Brain microvascular endothelial cell (primary cell): ENCODE measurements at regions not wholly inside any gene's neighbourhood (a gene's known extent, or its start where the extent isn't known, plus 50 kb on each side); places are given as distances from the start of the nearest gene placed in this dataset.

Experiments
- DNase-seq: peaks from one replicate; pipeline ENCODE4 v3.0.0-alpha.2; 2020
- H3K27ac ChIP-seq: fragments of 250-450 bp; sonication (Bioruptor Pico); 2 replicates; pipeline ENCODE4 v1.5.1; 2020; ENCODE audit warnings: mild to moderate bottlenecking, moderate library complexity
- H3K27me3 ChIP-seq: fragments of 250-450 bp; sonication (Bioruptor Pico); replicated peaks from 2 replicates; pipeline ENCODE4 v1.5.1; 2020; ENCODE audit warnings: mild to moderate bottlenecking
- H3K36me3 ChIP-seq: fragments of 250-450 bp; sonication (Bioruptor Pico); replicated peaks from 2 replicates; pipeline ENCODE4 v1.5.1; 2020; ENCODE audit warnings: mild to moderate bottlenecking
- H3K4me3 ChIP-seq: 2 replicates; pipeline ENCODE4 v1.5.1; 2011; ENCODE audit warnings: low read depth, mild to moderate bottlenecking, control low read depth, low read length, moderate library complexity
- in situ Hi-C: cut with HindIII; loops from 2 replicates; pipeline ENCODE4 v1.10.0; 2017; ENCODE audit warnings: low sequenced_read_pairs, low pct_ligation_motif_present
- TF ChIP-seq, protein P1 (sequence below): IDR thresholded peaks from 2 replicates; pipeline ENCODE4 v1.5.1; 2011; ENCODE audit warnings: low read depth, mild to moderate bottlenecking, moderate library complexity, low read length, control low read depth, inconsistent platforms; ENCODE audit errors: missing control alignments

DNA sequence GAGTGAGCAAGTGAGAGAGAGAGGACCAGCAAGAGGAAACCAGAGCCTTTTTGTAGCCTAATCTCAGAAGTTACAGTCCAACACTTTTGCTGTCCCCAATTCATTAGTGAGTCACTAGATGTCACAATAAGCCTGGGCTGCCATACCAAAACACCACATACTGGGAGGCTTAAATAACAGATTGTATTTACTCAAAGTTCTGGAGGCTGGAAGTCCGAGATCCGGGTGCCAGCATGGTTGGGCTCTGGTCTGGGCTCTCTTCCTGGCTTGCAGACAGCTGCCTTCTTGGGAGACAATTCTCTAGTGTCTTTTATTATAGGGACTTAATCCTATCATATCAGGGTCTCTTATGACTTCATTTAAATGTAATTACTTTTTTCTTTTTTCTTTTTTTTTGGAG, 50.7 kb upstream of the FERMT1 start:
- Histone ChIP-seq H3K27me3 (no peaks in the 10 kb centered on the region), H3K27ac (no peak overlapping the region), H3K36me3 (no peaks in the 10 kb centered on the region), H3K4me3 (no peak overlapping the region)
- TF ChIP-seq, protein P1, sequence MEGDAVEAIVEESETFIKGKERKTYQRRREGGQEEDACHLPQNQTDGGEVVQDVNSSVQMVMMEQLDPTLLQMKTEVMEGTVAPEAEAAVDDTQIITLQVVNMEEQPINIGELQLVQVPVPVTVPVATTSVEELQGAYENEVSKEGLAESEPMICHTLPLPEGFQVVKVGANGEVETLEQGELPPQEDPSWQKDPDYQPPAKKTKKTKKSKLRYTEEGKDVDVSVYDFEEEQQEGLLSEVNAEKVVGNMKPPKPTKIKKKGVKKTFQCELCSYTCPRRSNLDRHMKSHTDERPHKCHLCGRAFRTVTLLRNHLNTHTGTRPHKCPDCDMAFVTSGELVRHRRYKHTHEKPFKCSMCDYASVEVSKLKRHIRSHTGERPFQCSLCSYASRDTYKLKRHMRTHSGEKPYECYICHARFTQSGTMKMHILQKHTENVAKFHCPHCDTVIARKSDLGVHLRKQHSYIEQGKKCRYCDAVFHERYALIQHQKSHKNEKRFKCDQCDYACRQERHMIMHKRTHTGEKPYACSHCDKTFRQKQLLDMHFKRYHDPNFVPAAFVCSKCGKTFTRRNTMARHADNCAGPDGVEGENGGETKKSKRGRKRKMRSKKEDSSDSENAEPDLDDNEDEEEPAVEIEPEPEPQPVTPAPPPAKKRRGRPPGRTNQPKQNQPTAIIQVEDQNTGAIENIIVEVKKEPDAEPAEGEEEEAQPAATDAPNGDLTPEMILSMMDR = no peak
- in situ Hi-C loops = no loop called here
- DNase-seq = no peak
